ENCODE measurements at regions not wholly inside any gene's neighbourhood (a gene's known extent, or its start where the extent isn't known, plus 50 kb on each side); places are given as distances from the start of the nearest gene placed in this dataset.

GRCh38 chr3:147653367-147653923, 244.3 kb downstream of the ZIC1 start:
- TF ChIP-seq POLR2AphosphoS5 (IDR thresholded peaks at IDR 0.05; ENCODE audit: low read depth), result no peak
- no peak for TF ChIP-seq CTCF (conservative IDR thresholded peaks at IDR 0.05; ENCODE audit: low read depth in 2 of 2)
- TF ChIP-seq EZH2 (IDR thresholded peaks at IDR 0.05; ENCODE audit: low read depth, unreplicated experiment), result no peak
- no peak for TF ChIP-seq EZH2phosphoT487 (IDR thresholded peaks at IDR 0.05; ENCODE audit: unreplicated experiment)
- TF ChIP-seq, protein P1, sequence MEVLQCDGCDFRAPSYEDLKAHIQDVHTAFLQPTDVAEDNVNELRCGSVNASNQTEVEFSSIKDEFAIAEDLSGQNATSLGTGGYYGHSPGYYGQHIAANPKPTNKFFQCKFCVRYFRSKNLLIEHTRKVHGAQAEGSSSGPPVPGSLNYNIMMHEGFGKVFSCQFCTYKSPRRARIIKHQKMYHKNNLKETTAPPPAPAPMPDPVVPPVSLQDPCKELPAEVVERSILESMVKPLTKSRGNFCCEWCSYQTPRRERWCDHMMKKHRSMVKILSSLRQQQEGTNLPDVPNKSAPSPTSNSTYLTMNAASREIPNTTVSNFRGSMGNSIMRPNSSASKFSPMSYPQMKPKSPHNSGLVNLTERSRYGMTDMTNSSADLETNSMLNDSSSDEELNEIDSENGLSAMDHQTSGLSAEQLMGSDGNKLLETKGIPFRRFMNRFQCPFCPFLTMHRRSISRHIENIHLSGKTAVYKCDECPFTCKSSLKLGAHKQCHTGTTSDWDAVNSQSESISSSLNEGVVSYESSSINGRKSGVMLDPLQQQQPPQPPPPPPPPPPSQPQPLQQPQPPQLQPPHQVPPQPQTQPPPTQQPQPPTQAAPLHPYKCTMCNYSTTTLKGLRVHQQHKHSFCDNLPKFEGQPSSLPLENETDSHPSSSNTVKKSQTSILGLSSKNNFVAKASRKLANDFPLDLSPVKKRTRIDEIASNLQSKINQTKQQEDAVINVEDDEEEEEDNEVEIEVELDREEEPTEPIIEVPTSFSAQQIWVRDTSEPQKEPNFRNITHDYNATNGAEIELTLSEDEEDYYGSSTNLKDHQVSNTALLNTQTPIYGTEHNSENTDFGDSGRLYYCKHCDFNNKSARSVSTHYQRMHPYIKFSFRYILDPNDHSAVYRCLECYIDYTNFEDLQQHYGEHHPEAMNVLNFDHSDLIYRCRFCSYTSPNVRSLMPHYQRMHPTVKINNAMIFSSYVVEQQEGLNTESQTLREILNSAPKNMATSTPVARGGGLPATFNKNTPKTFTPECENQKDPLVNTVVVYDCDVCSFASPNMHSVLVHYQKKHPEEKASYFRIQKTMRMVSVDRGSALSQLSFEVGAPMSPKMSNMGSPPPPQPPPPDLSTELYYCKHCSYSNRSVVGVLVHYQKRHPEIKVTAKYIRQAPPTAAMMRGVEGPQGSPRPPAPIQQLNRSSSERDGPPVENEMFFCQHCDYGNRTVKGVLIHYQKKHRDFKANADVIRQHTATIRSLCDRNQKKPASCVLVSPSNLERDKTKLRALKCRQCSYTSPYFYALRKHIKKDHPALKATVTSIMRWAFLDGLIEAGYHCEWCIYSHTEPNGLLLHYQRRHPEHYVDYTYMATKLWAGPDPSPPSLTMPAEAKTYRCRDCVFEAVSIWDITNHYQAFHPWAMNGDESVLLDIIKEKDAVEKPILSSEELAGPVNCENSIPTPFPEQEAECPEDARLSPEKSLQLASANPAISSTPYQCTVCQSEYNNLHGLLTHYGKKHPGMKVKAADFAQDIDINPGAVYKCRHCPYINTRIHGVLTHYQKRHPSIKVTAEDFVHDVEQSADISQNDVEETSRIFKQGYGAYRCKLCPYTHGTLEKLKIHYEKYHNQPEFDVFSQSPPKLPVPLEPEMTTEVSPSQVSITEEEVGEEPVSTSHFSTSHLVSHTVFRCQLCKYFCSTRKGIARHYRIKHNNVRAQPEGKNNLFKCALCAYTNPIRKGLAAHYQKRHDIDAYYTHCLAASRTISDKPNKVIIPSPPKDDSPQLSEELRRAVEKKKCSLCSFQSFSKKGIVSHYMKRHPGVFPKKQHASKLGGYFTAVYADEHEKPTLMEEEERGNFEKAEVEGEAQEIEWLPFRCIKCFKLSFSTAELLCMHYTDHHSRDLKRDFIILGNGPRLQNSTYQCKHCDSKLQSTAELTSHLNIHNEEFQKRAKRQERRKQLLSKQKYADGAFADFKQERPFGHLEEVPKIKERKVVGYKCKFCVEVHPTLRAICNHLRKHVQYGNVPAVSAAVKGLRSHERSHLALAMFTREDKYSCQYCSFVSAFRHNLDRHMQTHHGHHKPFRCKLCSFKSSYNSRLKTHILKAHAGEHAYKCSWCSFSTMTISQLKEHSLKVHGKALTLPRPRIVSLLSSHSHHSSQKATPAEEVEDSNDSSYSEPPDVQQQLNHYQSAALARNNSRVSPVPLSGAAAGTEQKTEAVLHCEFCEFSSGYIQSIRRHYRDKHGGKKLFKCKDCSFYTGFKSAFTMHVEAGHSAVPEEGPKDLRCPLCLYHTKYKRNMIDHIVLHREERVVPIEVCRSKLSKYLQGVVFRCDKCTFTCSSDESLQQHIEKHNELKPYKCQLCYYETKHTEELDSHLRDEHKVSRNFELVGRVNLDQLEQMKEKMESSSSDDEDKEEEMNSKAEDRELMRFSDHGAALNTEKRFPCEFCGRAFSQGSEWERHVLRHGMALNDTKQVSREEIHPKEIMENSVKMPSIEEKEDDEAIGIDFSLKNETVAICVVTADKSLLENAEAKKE (CRISPR knock-in tag; IDR thresholded peaks at IDR 0.05), result no peak
- TF ChIP-seq CREB1 (CRISPR knock-in tag; IDR thresholded peaks at IDR 0.05; ENCODE audit: low read depth), result no peak
- no peak for TF ChIP-seq REST (IDR thresholded peaks at IDR 0.05; ENCODE audit: unreplicated experiment)
- no peak for TF ChIP-seq ZNF114 (CRISPR knock-in tag; IDR thresholded peaks at IDR 0.05)

Data from GM23338 (cell line).